ENCODE measurements at regions not wholly inside any gene's neighbourhood (a gene's known extent, or its start where the extent isn't known, plus 50 kb on each side); places are given as distances from the start of the nearest gene placed in this dataset.
"Not testable (repeated sequence)": the region's sequence is repeated elsewhere in the genome, so short reads cannot be mapped to it uniquely, and the experiment has no call there.

DNA sequence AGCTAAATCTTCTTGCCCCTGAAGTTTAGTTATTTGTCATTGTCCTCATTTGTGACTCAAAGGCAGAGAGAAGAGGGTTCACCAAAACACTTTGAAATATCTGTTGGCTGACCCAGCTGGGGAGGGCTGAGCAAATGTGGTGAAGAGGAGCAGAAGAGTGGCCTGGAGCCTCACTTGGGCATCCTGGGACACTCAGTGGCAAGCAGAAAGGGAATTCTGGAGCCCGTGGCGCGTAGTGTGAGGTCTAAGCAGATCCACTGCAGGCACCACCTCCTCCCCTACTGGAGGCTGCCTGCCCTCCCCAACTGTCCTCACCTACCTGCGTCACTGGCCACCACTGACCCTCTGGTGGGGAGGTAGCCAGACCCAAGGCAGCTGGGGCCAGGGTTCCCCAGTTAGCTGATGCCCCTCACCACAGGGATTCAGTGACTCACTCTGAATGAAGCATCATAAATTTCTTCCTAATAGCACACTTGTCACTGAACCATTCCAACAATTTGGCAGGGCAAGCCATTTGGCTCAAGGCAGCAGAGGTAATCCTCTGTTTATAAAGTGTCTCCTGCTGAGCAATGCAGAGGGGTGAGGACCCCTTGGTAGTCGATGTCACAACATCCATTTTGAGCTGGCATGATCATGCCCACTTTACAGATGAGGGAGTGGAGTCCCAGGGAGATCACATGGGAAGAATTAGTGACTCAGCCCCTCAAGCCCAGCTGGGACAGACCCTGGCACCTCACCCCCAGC is 80.3 kb downstream of the NENF start:
- H3K4me3 ChIP-seq (ENCODE audit: low read depth, low read length): no peak overlapping the region
- TF ChIP-seq, protein P1, sequence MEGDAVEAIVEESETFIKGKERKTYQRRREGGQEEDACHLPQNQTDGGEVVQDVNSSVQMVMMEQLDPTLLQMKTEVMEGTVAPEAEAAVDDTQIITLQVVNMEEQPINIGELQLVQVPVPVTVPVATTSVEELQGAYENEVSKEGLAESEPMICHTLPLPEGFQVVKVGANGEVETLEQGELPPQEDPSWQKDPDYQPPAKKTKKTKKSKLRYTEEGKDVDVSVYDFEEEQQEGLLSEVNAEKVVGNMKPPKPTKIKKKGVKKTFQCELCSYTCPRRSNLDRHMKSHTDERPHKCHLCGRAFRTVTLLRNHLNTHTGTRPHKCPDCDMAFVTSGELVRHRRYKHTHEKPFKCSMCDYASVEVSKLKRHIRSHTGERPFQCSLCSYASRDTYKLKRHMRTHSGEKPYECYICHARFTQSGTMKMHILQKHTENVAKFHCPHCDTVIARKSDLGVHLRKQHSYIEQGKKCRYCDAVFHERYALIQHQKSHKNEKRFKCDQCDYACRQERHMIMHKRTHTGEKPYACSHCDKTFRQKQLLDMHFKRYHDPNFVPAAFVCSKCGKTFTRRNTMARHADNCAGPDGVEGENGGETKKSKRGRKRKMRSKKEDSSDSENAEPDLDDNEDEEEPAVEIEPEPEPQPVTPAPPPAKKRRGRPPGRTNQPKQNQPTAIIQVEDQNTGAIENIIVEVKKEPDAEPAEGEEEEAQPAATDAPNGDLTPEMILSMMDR (IDR thresholded peaks at IDR 0.05; ENCODE audit: insufficient read depth, low read length, poor library complexity, severe bottlenecking): no peak
- H3K27me3 ChIP-seq (ENCODE audit: control insufficient read depth, insufficient read depth, low read length): peaks cover 8% of the 10 kb centered on the region
- no peak for DNase-seq (ENCODE audit: low read depth)
- no peaks in the 10 kb centered on the region for H3K36me3 ChIP-seq (ENCODE audit: control insufficient read depth, insufficient read depth, low read length)

DNA sequence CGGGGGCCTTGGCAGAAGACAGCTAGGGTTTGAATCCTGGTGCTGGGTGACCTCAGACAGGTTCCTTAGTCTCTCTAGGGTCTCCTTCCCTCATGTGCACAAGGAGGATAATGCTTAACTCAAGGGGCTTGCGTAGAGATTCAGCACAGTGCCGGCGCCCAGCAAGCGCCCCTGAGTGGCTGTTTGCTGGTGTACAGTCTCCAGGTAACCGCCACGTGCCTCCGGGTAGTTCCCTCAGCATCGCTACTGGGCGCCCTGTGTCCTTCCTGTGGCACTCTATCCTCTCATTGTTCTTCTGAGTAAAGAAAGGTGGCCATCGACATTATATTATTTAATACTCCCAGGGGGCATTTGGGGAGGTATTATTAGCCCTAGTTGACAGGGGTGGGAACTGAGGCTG is 80.9 kb downstream of the NENF start:
- Histone ChIP-seq H3K4me3 (ENCODE audit: low read depth, low read length) (no peak overlapping the region), H3K36me3 (ENCODE audit: control insufficient read depth, insufficient read depth, low read length) (no peaks in the 10 kb centered on the region), H3K27me3 (ENCODE audit: control insufficient read depth, insufficient read depth, low read length) (peaks cover 8% of the 10 kb centered on the region)
- no peak for DNase-seq (ENCODE audit: low read depth)
- TF ChIP-seq, protein P1 (IDR thresholded peaks at IDR 0.05; ENCODE audit: insufficient read depth, low read length, poor library complexity, severe bottlenecking): no peak

DNA sequence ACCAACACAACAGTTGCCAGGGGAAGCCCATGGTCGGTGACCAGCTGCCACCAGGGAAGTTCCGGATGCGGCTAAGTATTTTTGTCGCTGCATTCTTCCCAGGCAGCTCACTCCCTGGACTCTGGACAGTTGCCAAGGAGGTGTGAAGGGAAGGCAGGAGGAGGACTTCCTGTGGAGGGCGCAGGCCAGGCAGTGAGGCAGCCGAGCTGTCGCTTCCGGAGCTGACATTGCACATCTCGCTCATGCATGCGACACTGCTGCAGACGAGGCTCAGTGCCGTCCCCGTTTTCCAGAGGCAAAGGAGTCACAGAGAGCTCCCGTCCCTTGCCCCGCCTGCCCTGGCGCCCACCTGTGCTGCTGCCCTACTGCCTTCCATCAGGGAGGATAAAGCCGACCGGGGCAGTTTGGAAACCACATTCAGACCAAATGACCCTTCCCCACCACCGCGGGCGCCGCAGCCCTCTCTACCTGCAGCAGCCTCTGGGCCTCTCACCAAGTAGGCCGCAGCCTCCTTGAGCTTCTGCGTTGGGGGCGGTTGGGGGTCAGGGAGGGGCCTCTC is 81.4 kb downstream of the NENF start:
- Histone ChIP-seq H3K4me3 (ENCODE audit: low read depth, low read length) (no peak overlapping the region), H3K27me3 (ENCODE audit: control insufficient read depth, insufficient read depth, low read length) (peaks cover 8% of the 10 kb centered on the region), H3K36me3 (ENCODE audit: control insufficient read depth, insufficient read depth, low read length) (no peaks in the 10 kb centered on the region)
- DNase-seq (ENCODE audit: low read depth): peak; percentile 71
- TF ChIP-seq, protein P1 (IDR thresholded peaks at IDR 0.05; ENCODE audit: insufficient read depth, low read length, poor library complexity, severe bottlenecking): peak; percentile 14

DNA sequence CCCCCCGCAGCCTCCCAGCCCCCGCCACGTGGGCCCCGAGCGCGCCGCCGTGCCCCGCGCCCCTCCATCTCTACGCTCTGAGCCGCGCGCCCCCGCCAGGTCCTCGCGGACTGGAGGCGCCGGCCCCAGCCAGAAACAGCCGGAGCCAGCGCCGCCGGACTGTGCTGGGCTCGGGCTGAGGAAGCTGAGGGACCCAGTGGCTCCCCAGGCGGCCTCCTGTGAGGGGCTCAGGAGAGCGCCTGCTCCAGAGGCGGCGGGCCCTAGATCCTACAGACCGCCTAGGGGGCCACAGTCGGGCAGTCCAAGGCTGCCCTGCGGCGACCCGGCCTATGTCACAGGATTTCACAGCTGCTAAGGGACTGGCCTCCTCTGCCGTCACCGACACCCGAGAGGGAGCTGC is 82.1 kb downstream of the NENF start:
- Histone ChIP-seq H3K36me3 (ENCODE audit: control insufficient read depth, insufficient read depth, low read length) (no peaks in the 10 kb centered on the region), H3K4me3 (ENCODE audit: low read depth, low read length) (no peak overlapping the region), H3K27me3 (ENCODE audit: control insufficient read depth, insufficient read depth, low read length) (peaks cover 8% of the 10 kb centered on the region)
- TF ChIP-seq, protein P1 (IDR thresholded peaks at IDR 0.05; ENCODE audit: insufficient read depth, low read length, poor library complexity, severe bottlenecking): no peak
- DNase-seq (ENCODE audit: low read depth): no peak

DNA sequence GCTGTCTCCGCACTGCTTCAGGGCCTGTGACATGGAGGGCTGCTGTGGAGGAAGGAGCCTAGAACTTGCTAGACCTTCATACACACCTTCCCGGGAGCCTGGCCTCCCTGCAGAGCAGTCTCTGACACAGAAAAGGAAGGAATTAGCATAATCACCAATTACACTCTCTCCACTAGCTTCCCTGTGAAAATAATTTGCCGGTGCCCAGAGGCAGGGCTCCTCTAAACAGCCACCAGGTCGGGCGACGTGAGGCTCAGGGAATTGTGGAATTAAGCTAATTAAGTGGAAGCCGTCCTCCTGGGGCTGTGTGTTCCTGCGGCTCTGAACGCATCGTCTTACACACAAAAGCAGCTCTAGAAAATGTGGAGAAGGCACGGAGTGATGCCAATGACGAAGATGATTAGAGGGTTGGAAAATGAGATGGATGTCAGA is 82.6 kb downstream of the NENF start:
- no peaks in the 10 kb centered on the region for H3K36me3 ChIP-seq (ENCODE audit: control insufficient read depth, insufficient read depth, low read length)
- no peak overlapping the region for H3K4me3 ChIP-seq (ENCODE audit: low read depth, low read length)
- peaks cover 8% of the 10 kb centered on the region for H3K27me3 ChIP-seq (ENCODE audit: control insufficient read depth, insufficient read depth, low read length)
- DNase-seq (ENCODE audit: low read depth): no peak
- TF ChIP-seq, protein P1 (IDR thresholded peaks at IDR 0.05; ENCODE audit: insufficient read depth, low read length, poor library complexity, severe bottlenecking): no peak

DNA sequence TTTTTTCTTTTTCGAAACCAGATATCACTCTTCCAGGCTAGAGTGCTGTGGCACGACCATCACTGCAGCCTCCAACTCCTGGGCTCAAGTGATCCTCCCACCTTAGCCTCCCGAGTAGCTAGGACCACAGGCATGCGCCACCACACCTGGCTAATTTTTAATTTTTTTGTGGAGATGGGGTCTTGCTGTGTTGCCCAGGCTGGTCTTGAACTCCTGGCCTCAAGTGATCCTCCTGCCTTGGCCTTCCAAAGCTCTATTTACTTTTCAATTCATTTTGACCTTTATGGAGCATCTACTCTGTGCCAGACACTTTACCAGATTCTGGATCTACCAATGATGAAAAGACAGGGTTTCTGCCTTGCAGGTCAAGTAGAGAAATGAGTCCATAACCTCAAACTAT is 83.3 kb downstream of the NENF start:
- not testable (repeated sequence) for H3K27me3 ChIP-seq (ENCODE audit: control insufficient read depth, insufficient read depth, low read length); DNase-seq (ENCODE audit: low read depth); H3K4me3 ChIP-seq (ENCODE audit: low read depth, low read length); H3K36me3 ChIP-seq (ENCODE audit: control insufficient read depth, insufficient read depth, low read length)
